A673 (cell line): ENCODE measurements at regions not wholly inside any gene's neighbourhood (a gene's known extent, or its start where the extent isn't known, plus 50 kb on each side); places are given as distances from the start of the nearest gene placed in this dataset.

ENCODE experiments used
- BruUV-seq: library from RNA; stranded (reverse); fragments of 400-500 nt; replicated peaks from 2 replicates; lab custom pipeline; 2021; lab: Mats Ljungman, UMichigan
- CTCF ChIA-PET: fragments of 300-600 bp; sonication (Branson Sonifier 250); formaldehyde crosslinking; loops from one replicate; lab custom pipeline; 2022; ENCODE audit warnings: antibody characterized with exemption; lab: Charles Lee
- POLR2A ChIA-PET: fragments of 300-600 bp; sonication (Branson Sonifier 250); formaldehyde crosslinking; loops from one replicate; lab custom pipeline; 2022; ENCODE audit warnings: antibody characterized with exemption; ENCODE audit not compliant: low non-redundant PET; lab: Charles Lee
- DNase-seq: peaks from one replicate; pipeline ENCODE4 v3.0.0-alpha.2; 2015; ENCODE audit warnings: low spot score
- H3K27ac ChIP-seq: fragments of 200-600 bp; sonication (generic); 2 replicates; pipeline ENCODE4 v1.5.1; 2016; ENCODE audit warnings: mixed run types, low read depth, mild to moderate bottlenecking, mixed read lengths, antibody characterized with exemption, low read length; ENCODE audit not compliant: poor library complexity, severe bottlenecking
- H3K27me3 ChIP-seq: fragments of 200-600 bp; sonication (generic); replicated peaks from 2 replicates; pipeline ENCODE4 v1.6.1; 2017; ENCODE audit warnings: mixed run types, low read depth, mild to moderate bottlenecking, mixed read lengths, antibody characterized with exemption, low read length; ENCODE audit not compliant: insufficient read depth, poor library complexity
- H3K36me3 ChIP-seq: fragments of 200-600 bp; sonication (generic); 2 replicates; pipeline ENCODE4 v1.6.1; 2016; ENCODE audit warnings: mixed run types, mild to moderate bottlenecking, mixed read lengths, antibody characterized with exemption, low read length; ENCODE audit not compliant: insufficient read depth, poor library complexity, severe bottlenecking
- H3K4me1 ChIP-seq: fragments of 200-600 bp; sonication (generic); 2 replicates; pipeline ENCODE4 v1.6.1; 2017; ENCODE audit warnings: mixed run types, mild to moderate bottlenecking, mixed read lengths, antibody characterized with exemption, low read length; ENCODE audit not compliant: insufficient read depth, poor library complexity, severe bottlenecking
- H3K4me3 ChIP-seq: fragments of 200-600 bp; sonication (generic); 2 replicates; pipeline ENCODE4 v1.5.1; 2016; ENCODE audit warnings: low read depth, mixed run types, mild to moderate bottlenecking, mixed read lengths, low read length; ENCODE audit not compliant: poor library complexity, severe bottlenecking
- H3K9me3 ChIP-seq: fragments of 200-600 bp; sonication (generic); 2 replicates; pipeline ENCODE4 v1.6.1; 2016; ENCODE audit warnings: mixed run types, low read depth, mild to moderate bottlenecking, mixed read lengths, antibody characterized with exemption, low read length; ENCODE audit not compliant: poor library complexity, severe bottlenecking
- EZH2 ChIP-seq: fragments of 200-600 bp; sonication (generic); IDR thresholded peaks from 2 replicates; pipeline ENCODE4 v1.6.1; 2017; ENCODE audit warnings: borderline replicate concordance, low read depth, mild to moderate bottlenecking, mixed read lengths, antibody characterized with exemption, low read length; ENCODE audit not compliant: poor library complexity, severe bottlenecking
- intact Hi-C: fragments of 100-400 bp; cut with micrococcal nuclease; formaldehyde crosslinking; loops from one replicate; pipeline ENCODE4 v1.10.0; 2022; ENCODE audit not compliant: unreplicated experiment
- TF ChIP-seq, protein P1 (sequence below): fragments of 300-800, 200-600 bp; sonication (generic); conservative IDR thresholded peaks from 2 replicates; pipeline ENCODE4 v1.5.1; 2017; ENCODE audit warnings: low read depth, mild to moderate bottlenecking, antibody characterized with exemption, low read length, moderate library complexity, mixed read lengths

DNA sequence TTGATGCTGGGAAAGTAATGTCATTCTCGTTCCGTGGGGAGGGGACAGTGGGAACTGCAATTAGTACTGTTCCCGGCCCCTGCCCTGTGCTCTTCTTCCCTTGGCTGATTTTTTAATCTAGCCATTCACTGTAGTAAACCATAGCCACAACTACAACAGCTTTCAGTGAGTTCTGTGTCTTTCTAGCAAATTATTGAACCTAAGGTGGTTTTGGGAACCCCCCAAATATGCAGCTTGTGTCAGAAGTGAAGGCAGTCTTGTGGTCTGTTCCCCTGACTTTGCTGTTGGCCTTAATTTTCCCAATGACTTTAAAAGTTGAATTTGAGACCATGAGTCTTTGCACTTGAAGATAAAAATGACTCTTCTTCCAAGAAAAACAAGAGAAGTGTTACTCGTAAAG lies 114.3 kb upstream of the ETV6 start:
- POLR2A ChIA-PET, result no interaction called here
- CTCF ChIA-PET, result no interaction called here
- Histone ChIP-seq H3K9me3 (no peaks in the 10 kb centered on the region), H3K27ac (no peak overlapping the region), H3K4me3 (no peak overlapping the region), H3K36me3 (no peaks in the 10 kb centered on the region), H3K27me3 (peaks cover 9% of the 10 kb centered on the region), H3K4me1 (no peaks in the 10 kb centered on the region)
- BruUV-seq, result no TSS peak
- DNase-seq, result no peak
- intact Hi-C loops, result no loop called here
- TF ChIP-seq, protein P1, sequence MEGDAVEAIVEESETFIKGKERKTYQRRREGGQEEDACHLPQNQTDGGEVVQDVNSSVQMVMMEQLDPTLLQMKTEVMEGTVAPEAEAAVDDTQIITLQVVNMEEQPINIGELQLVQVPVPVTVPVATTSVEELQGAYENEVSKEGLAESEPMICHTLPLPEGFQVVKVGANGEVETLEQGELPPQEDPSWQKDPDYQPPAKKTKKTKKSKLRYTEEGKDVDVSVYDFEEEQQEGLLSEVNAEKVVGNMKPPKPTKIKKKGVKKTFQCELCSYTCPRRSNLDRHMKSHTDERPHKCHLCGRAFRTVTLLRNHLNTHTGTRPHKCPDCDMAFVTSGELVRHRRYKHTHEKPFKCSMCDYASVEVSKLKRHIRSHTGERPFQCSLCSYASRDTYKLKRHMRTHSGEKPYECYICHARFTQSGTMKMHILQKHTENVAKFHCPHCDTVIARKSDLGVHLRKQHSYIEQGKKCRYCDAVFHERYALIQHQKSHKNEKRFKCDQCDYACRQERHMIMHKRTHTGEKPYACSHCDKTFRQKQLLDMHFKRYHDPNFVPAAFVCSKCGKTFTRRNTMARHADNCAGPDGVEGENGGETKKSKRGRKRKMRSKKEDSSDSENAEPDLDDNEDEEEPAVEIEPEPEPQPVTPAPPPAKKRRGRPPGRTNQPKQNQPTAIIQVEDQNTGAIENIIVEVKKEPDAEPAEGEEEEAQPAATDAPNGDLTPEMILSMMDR, result no peak
- no peak for TF ChIP-seq EZH2

DNA sequence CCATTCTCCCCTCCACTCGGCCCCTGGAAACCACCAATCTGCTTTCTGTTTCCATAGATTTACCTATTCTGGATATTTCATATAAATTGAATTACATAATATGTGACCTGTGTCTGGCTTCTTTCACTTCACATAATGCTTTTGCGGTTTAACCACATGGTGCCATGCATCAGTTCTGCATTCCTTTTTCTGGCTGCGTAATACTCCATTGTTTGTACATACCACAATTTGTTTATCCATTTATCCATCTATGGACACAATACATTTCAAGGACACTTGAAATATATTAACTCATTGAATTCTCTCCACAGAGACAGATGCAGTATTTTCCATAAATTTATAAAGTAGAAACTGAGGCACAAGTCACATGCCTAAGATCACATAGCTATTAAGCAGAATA lies 110.3 kb upstream of the ETV6 start:
- BruUV-seq, result no TSS peak
- no peak for TF ChIP-seq EZH2
- TF ChIP-seq, protein P1, result no peak
- intact Hi-C loops, result no loop called here
- no peak for DNase-seq
- H3K4me1 ChIP-seq, result no peaks in the 10 kb centered on the region
- no peaks in the 10 kb centered on the region for H3K9me3 ChIP-seq
- no peaks in the 10 kb centered on the region for H3K27me3 ChIP-seq
- H3K27ac ChIP-seq, result no peak overlapping the region
- CTCF ChIA-PET, result no interaction called here
- no peak overlapping the region for H3K4me3 ChIP-seq
- POLR2A ChIA-PET, result no interaction called here
- H3K36me3 ChIP-seq, result no peaks in the 10 kb centered on the region

DNA sequence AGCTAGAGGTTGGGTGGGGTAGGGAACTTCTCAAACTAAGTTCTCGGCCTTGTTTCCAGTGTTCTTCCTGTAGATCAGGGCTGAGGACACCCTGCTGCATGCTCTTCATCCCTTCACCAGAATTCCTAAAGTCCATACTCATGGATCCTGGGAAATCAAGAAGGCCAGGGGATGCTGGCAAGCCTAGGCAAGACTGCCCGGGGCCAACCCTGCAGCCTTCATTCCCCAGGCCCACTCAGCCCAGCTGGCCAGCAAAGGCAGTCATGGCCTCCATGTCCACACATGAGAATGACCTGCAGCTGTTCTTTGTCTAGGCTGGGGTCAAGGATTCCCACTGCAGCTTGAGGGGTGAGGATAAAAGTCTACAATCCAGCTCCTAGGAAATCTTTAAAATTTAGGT lies 109.3 kb upstream of the ETV6 start:
- no TSS peak for BruUV-seq
- no peak for TF ChIP-seq EZH2
- TF ChIP-seq, protein P1, result no peak
- no peak for DNase-seq
- Histone ChIP-seq H3K36me3 (no peaks in the 10 kb centered on the region), H3K27me3 (no peaks in the 10 kb centered on the region), H3K4me1 (peaks cover 3% of the 10 kb centered on the region), H3K9me3 (no peaks in the 10 kb centered on the region), H3K27ac (no peak overlapping the region), H3K4me3 (no peak overlapping the region)
- intact Hi-C loops, result no loop called here
- ChIA-PET CTCF (no interaction called here), POLR2A (no interaction called here)
